EH (cell line): ENCODE measurements at regions not wholly inside any gene's neighbourhood (a gene's known extent, or its start where the extent isn't known, plus 50 kb on each side); places are given as distances from the start of the nearest gene placed in this dataset.

Source experiments
- DNase-seq: peaks from one replicate; pipeline ENCODE4 v3.0.0-alpha.2; 2015; ENCODE audit warnings: low read depth

DNA sequence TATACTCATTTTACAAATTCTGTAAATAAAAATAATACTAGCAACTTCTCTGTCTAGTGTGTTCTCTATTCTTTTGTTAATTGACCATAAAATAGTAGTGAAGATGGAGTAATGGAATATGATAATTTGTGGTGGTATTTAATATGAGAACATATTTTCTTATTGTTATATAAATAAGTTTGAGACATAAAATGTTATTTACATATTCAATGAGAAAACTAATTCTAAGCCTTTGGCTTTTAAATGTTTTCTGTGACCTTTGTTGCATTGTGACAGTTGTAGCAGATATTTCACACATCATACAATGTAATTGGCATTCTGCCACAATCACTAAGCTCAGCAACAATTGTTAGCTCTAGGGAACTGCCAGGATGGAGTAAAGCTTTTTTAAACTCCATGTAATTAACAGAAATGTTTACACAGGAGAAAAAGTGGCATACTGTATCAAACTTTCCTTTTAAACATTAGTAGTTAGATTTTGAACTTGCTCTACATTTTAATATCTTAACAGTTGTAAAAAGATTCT lies 562.1 kb upstream of the PCDH9 start:
- no peak for DNase-seq

- no peak for DNase-seq
Measured at GRCh38 chr13:67791047-67791446, 560.9 kb upstream of the PCDH9 start.

DNA sequence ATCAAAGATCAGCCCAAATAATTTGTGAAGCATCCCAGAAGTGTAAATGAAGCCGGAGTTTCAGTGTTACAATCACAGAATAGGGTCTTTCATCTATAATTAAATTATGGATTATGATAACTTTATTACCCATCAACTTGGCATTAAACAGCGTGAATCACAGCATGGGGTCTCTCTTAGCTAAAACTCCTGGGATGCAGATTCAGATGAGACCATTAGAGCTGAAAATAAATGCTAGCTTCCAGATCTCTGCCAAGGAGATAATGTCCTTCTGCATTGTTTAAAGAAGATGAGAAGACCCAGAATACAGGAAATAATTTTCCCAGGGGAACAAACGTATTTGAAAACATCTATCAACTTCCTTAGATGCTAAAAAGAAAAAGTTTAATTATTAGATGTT lies 546.0 kb upstream of the PCDH9 start:
- DNase-seq, result no peak

DNA sequence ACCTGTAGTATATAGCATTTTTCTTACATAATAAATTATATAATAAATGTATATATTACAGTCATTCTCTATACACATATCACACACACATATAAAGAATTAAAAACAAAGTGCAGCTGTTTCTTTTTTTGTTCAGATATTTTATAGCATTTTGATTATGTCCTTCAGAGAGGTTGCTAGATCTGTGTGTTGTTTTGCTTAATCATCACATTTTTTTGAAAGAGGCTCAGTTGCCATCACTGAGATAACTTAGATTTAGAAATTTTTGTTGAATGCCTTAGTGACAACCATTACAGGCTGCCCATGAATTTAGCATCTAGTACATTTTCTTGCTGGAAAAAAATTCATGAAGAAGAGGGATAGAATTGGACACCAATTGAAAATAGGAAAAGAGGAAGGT lies 545.2 kb upstream of the PCDH9 start:
- DNase-seq, result no peak

GRCh38 chr13:67772807-67773453 lies 542.8 kb upstream of the PCDH9 start:
- DNase-seq, result no peak

- DNase-seq, result no peak
Measured at GRCh38 chr13:67771106-67771505, 541.0 kb upstream of the PCDH9 start.

DNA sequence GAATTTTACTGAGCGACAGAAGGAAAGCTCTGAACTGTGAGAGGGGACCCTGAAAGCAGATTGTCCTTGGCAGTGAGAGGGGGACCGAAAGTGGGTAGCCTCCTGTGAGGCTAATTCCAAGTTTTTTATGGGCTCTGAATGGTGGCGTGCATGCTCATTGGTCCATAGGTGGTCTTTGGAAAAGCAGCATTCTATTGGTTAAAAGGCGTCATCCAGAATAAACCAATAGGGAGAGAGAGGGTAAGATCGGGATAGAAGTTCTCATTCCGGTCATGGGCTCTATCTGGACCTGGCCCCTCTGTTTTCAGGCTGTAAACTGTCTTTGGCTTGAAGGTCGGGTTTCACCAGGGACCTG lies 539.8 kb upstream of the PCDH9 start:
- no peak for DNase-seq

- DNase-seq, result no peak
Measured at GRCh38 chr13:67769063-67769986, 539.2 kb upstream of the PCDH9 start.

GRCh38 chr13:67763984-67764383 lies 533.8 kb upstream of the PCDH9 start:
- DNase-seq, result no peak

GRCh38 chr13:67763384-67763783 lies 533.2 kb upstream of the PCDH9 start:
- no peak for DNase-seq

- no peak for DNase-seq
Measured at GRCh38 chr13:67758975-67759374, 528.8 kb upstream of the PCDH9 start.

DNA sequence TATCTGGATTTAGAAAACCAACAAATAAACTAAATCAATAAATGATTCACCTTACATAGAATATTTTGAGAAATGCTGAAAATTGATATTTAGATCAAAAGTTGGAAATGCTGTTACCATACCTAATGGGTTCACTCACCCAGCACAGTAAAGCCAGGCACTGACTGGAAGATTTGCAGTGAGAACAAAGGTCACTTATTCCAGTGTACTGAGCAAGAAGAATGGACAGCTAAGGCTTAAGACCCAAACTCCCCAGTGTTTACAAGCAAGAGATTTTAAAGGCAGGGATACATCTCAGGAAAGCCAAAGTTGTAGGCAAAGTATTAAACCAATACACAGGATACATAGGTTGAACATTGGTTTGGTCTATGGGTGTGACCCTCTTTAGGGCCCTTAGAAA lies 523.9 kb upstream of the PCDH9 start:
- DNase-seq, result no peak

- DNase-seq, result no peak
Measured at GRCh38 chr13:67752759-67753158, 522.6 kb upstream of the PCDH9 start.

GRCh38 chr13:67742478-67742877 lies 512.3 kb upstream of the PCDH9 start:
- no peak for DNase-seq

DNA sequence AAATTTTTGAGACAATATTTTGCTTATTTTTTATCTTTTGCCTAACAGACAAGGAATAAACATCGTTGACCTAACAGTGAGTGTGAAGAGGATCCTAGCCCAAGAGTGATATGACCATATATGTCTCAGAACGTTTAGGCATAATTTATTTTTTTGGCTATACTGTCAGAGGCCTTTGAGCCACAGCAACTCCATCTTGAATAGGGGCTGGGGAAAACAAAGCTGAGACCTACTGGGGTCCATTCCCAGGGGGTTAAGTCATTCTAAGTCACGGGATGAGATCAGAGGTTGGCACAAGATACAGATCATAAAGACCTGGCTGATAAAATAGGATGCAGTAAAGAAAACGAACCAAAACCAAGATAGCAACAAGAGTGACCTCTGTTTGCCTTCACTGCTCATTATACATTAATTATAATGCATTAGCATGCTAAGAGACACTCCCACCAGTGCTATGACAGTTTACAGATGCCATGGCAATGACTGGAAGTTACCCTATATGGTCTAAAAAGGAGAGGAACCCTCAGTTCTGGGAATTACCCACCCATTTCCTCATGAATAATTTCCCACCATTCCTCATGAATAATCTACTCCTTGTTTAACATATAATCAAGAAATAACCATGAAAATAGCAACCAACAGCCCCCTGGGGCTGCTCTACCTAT lies 510.9 kb upstream of the PCDH9 start:
- DNase-seq, result no peak

DNA sequence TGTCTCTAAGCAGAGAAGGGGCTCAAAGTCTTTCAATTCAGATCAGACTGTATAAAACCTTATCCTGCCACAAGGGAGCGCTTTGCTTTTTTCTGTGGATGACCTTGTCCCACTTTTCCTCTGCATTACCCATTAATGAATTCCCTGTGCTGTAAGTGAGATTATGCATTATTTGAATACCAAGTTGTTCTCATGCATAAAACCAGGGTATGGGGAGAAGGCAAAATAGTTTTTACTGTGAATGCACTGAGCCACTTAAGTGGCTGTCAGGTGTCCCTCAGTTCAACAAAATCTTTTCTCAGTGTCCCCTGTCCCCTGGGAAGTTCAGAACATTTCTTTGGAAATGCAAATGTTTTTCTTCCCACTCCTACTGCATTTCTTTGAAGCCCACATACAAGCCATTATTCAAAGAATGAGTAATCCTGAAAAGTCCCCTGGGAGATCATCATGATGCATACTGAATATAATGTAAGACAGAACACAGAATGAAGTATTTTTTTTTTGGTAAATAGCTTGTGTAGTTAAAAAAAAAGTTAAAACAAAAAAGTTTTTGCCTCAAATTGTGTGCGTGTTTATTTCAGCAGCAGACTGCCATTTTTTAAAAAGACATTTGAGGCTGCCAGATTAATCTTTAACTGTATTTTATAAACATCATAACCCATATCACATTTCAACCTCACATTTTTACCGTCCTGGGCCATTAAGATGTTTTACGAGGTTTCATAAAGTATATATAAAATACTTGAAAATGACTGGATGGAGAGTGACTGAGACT lies 506.7 kb upstream of the PCDH9 start:
- DNase-seq, result no peak

DNA sequence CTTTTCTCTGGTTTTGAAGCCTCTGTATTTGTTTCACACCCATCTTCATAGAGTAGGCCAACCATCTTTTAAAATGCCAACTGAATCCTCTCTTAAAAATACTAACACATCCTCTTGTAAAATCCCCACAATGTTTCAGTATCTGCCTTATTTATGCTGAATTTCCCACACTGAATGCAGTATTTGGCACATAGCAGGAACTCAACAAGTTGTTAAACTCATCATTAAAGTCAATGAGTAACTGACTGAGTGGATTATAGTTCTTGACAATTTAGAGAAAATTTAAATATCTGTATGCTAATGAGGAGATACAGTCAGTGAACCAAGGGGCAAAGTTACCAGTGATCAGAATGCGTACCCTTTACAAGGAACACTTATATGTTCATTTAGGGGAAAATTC lies 505.5 kb upstream of the PCDH9 start:
- DNase-seq, result no peak

DNA sequence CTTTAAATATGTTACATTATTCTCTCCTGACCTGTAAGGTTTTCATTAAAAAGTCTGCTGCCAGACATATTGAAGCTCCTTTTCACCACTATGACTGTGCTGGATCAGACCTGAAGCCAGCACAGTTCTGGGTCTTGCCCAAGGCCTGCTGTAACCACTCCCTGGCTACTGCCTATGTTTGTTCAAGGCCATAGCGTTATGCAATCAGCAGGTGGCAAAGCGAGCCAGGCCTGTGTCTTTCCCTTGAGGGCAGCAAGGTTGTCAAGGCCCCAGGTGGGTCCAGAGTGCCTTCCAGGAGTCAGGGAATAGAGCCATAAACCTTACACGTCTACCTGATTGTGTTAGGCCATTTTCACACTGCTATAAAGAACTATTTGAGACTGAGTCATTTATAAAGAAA lies 496.8 kb upstream of the PCDH9 start:
- DNase-seq, result no peak

GRCh38 chr13:67725999-67726398 lies 495.9 kb upstream of the PCDH9 start:
- no peak for DNase-seq

DNA sequence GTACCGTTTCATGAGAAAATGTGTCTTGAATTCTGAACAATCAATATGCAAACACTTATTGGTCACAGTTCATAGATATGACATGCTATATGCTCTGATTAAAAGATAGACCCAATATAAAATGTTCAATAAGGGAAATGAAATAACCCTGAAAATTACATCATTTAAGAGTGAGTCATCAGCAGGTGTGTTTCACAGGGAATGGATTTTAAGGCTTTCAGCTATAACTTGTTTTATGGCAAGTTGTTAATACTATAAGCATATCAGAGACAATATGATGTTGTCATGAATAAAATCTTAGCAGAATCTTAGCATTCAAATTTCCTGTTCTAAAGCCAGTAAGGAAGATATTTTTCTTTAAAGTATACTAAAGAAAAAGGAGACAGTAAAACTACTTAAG lies 483.4 kb upstream of the PCDH9 start:
- no peak for DNase-seq

- no peak for DNase-seq
Measured at GRCh38 chr13:67696775-67697174, 466.6 kb upstream of the PCDH9 start.

GRCh38 chr13:67664502-67664901 lies 434.4 kb upstream of the PCDH9 start:
- no peak for DNase-seq
